HCT116 (cell line): ENCODE measurements at regions not wholly inside any gene's neighbourhood (a gene's known extent, or its start where the extent isn't known, plus 50 kb on each side); places are given as distances from the start of the nearest gene placed in this dataset.

Source experiments
- ATF3 ChIP-seq: IDR thresholded peaks from 2 replicates; pipeline ENCODE4 v1.6.1; 2012
- EGR1 ChIP-seq: IDR thresholded peaks from 2 replicates; pipeline ENCODE4 v1.6.1; 2012; ENCODE audit warnings: low read depth
- EZH2 ChIP-seq: fragments of 200-600 bp; sonication (generic); IDR thresholded peaks from 2 replicates; pipeline ENCODE4 v1.6.1; 2017; ENCODE audit warnings: antibody characterized with exemption, mixed run types
- FOSL1 ChIP-seq: IDR thresholded peaks from 2 replicates; pipeline ENCODE4 v1.6.1; 2012; ENCODE audit warnings: low read depth
- MAX ChIP-seq: IDR thresholded peaks from 2 replicates; pipeline ENCODE4 v1.6.1; 2012
- POLR2A ChIP-seq: IDR thresholded peaks from 2 replicates; pipeline ENCODE4 v1.7.0; 2011; ENCODE audit warnings: borderline replicate concordance; ENCODE audit not compliant: insufficient read depth, insufficient read length; ENCODE audit errors: extremely low read depth
- POLR2AphosphoS5 ChIP-seq: IDR thresholded peaks from 2 replicates; pipeline ENCODE4 v1.6.1; 2011; ENCODE audit warnings: mild to moderate bottlenecking, low read depth, low read length, moderate library complexity
- TF ChIP-seq, protein P1 (sequence below), 3 experiments: fragments of 200-600 bp in 1 of 3; sonication (generic) in 1 of 3; IDR thresholded peaks in 2 of 3; conservative IDR thresholded peaks in 1 of 3; 2 replicates each; pipeline ENCODE4 v1.5.1; 2012 to 2017; ENCODE audit warnings: low read depth in 2 of 3, low read length in 2 of 3, antibody characterized with exemption in 1 of 3, borderline replicate concordance in 1 of 3, control low read depth in 1 of 3, mild to moderate bottlenecking in 1 of 3, mixed read lengths in 1 of 3, mixed run types in 1 of 3, moderate library complexity in 1 of 3; ENCODE audit not compliant: insufficient read depth in 1 of 3

- TF ChIP-seq POLR2A (no peak), POLR2AphosphoS5 (no peak), EZH2 (no peak), MAX (no peak), EGR1 (no peak), FOSL1 (no peak), ATF3 (no peak)
- TF ChIP-seq, protein P1, sequence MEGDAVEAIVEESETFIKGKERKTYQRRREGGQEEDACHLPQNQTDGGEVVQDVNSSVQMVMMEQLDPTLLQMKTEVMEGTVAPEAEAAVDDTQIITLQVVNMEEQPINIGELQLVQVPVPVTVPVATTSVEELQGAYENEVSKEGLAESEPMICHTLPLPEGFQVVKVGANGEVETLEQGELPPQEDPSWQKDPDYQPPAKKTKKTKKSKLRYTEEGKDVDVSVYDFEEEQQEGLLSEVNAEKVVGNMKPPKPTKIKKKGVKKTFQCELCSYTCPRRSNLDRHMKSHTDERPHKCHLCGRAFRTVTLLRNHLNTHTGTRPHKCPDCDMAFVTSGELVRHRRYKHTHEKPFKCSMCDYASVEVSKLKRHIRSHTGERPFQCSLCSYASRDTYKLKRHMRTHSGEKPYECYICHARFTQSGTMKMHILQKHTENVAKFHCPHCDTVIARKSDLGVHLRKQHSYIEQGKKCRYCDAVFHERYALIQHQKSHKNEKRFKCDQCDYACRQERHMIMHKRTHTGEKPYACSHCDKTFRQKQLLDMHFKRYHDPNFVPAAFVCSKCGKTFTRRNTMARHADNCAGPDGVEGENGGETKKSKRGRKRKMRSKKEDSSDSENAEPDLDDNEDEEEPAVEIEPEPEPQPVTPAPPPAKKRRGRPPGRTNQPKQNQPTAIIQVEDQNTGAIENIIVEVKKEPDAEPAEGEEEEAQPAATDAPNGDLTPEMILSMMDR (IDR thresholded peaks at IDR 0.05 in 2 of 3, conservative IDR thresholded peaks at IDR 0.05 in 1 of 3; ENCODE audit: borderline replicate concordance in 1 of 3, insufficient read depth in 1 of 3, low read depth in 2 of 3, low read length in 2 of 3) = no peak
Measured at GRCh38 chr3:191980443-191980842, 519.5 kb downstream of the PYDC2 start.
